ENCODE measurements at regions not wholly inside any gene's neighbourhood (a gene's known extent, or its start where the extent isn't known, plus 50 kb on each side); places are given as distances from the start of the nearest gene placed in this dataset.
"Not testable (repeated sequence)": the region's sequence is repeated elsewhere in the genome, so short reads cannot be mapped to it uniquely, and the experiment has no call there.

GRCh38 chr1:212155219-212155618 is 119.7 kb downstream of the DTL start:
- no peak for DNase-seq

GRCh38 chr1:212157252-212157651 is 121.7 kb downstream of the DTL start:
- DNase-seq, result no peak

- no peak for DNase-seq
These were observed 123.6 kb downstream of the DTL start for GRCh38 chr1:212158912-212159796.

DNA sequence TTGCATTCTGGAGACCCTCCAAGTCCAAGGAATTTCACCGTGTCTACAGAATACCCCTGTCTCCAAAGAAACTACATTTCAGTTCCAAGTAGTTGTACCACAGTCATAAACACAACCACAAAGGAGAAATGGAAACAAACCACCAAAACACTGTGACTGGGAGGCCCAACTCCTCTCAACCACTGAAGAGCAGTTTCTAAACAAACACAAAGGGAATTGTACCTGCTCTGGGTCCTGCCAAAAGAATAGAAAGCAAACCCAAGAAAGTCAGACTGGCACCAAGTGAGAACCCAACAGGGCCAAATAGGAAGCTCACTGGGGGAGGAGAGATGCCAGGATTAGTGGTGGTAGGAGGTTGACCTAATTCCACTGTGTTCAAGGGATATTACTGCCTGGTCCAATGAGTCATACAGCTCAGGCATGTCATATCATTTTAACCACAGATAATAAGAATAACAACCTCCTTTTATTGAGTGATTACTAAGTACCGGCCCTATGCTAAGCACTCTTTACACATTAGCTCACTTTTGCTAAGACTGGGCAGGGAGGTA is 123.9 kb upstream of the PPP2R5A start:
- DNase-seq, result no peak

- DNase-seq, result no peak
These were observed 122.6 kb upstream of the PPP2R5A start for GRCh38 chr1:212162635-212163034.

DNA sequence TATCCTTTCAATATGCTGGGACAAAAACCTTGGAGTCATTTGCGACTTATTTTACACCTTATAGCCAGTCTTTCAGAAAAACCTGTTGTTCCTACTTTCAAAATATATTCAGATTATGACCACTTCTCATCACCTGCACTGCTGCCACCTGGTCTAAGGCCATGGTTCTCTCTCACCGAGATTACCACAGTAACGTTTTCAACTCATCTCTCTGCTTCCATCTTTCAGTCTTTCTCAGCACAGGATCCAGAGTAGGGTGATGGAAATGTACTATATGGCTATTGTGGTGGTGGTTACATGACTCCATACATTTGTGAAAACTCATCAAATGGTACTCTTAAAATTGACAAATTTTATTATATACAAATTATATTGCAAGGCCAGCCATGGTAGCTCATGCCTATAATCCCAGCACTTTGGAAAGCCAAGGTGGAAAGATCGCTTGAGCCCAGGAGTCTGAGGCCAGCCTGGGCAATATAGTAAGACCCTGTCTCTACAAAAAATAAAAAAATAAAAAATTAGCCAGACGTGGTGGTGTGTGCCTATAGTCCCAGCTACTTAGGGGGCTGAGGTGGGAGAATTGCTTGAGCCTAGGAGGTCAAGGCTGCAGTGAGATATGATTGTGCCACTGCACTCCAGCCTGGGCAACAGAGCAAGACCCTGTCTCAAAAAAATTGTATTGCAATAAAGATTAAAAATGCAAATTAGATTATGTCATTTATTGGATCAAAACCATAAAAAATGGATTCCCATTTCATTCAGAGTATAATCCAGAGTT is 120.9 kb upstream of the PPP2R5A start:
- no peak for DNase-seq

- no peak for DNase-seq
These were observed 119.0 kb upstream of the PPP2R5A start for GRCh38 chr1:212166244-212166643.

DNA sequence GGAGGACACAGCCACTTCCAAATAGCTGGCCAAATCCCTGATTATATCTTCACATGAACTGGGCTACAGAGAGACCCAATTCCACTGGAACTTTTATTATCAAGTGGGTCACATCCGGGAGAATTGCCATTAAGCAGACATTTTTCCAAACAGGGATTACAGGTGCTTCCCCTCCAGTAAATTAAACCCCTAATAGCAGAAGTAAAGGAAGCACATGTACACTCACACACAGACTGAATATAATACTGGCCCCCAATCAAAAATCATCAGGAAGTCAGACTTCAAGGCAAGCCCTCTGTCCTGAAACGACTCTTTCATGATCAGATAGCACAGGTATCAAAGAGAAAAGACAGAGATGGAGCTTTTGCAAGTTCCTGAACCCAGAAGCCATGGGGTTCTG is 118.6 kb upstream of the PPP2R5A start:
- no peak for DNase-seq

DNA sequence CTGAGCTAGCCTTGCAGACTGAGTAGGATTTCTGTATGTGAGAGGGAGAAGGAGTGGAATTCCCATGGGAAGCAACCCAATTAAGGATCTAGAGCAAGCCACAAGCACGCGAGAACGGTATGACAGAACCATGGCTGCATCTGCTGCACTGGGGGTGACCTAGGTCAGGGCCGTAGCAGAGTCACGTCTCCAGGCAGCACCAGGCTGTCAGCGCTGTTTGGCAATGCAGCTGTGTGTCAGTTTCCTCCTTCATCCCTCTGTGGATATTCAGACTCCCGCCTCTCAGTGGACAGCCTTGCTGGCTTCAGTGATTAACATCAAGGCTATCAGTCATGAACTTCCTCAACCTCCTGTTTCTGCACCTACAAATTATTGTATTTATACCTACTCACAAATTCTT is 118.1 kb upstream of the PPP2R5A start:
- DNase-seq, result no peak

- DNase-seq, result no peak
These were observed 111.6 kb upstream of the PPP2R5A start for GRCh38 chr1:212173567-212173966.

- DNase-seq, result not testable (repeated sequence)
These were observed 110.9 kb upstream of the PPP2R5A start for GRCh38 chr1:212174295-212174694.

- DNase-seq, result no peak
These were observed 107.7 kb upstream of the PPP2R5A start for GRCh38 chr1:212177542-212177941.

GRCh38 chr1:212178851-212179250 is 106.4 kb upstream of the PPP2R5A start:
- DNase-seq, result no peak

GRCh38 chr1:212179394-212180076 is 105.7 kb upstream of the PPP2R5A start:
- DNase-seq, result no peak

GRCh38 chr1:212181015-212181882 is 104.0 kb upstream of the PPP2R5A start:
- no peak for DNase-seq

DNA sequence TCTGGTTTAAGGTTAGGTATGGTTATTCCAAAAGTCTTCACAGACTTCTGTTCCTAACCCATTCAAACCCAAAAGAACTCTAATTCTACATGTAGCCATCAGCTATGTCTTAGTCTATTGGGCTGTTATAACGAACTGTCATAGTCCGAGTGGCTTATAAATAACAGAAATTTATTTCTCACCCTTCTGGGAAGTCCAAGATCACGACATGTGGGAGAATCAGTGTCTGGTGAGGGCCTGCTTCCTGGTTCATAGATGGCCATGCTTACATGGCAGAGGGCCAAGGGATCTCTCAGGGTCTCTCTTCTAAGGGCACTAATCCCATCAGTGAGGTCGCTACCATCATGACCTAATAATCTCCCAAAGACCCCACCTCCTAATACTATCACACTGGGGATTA is 103.0 kb upstream of the PPP2R5A start:
- no peak for DNase-seq

GRCh38 chr1:212182579-212182978 is 102.6 kb upstream of the PPP2R5A start:
- DNase-seq, result no peak

- DNase-seq, result no peak
These were observed 98.6 kb upstream of the PPP2R5A start for GRCh38 chr1:212186427-212187207.

DNA sequence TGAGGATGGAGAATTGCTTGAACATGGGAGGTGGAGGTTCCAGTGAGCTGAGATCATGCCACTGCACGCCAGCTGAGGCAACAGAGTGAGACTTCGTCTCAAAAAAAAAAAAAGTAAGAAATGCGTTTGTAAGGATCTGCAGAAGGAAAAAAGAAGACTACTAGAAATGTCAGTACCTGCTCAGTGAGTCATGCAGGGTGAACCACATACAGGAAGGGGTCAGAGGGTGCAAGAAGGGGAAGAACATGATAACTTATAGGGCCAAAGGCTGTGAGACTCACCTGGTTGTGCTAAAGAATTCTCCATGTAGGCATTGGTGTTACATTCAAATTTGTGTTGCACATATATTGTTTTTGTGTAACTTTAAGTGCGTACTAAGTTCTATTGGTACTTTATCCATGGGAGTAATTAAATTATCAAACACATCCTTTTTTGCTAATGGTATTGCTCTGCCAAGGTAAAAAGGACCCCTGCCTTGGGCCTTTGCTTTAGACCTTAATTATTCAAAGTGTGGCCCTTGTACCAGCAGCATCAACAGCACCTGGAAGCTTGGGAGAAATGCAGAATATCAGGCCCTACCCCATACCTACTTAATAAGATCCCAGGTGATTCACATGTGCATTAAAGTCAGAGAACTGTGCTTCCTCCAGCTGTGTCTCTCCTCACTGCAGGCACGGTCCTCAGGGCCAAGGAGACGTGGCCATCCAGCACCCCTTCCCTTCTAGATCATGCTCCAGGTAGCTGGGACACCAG is 96.4 kb upstream of the PPP2R5A start:
- DNase-seq, result no peak

- DNase-seq, result no peak
These were observed 95.9 kb upstream of the PPP2R5A start for GRCh38 chr1:212189352-212189738.

DNA sequence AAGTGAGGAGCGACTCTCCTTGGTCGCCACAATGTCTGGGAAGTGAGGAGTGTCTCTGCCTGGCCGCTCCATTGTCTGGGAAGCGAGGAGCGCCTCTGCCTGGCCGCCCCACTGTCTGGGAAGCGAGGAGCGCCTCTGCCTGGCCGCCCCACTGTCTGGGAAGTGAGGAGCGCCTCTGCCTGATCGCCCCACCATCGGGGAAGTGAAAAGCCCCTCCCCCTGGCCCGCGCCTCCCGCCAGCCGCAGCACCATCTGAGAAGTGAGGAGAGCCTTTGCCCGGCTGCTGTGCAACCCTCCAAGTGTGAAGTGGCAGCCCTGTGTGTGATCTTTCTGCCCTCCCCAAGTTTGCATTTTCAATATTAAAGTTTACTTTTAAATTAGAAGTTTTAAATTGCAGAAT is 95.0 kb upstream of the PPP2R5A start:
- DNase-seq, result no peak
